Small intestine (tissue), 7 donors: ENCODE measurements at regions not wholly inside any gene's neighbourhood (a gene's known extent, or its start where the extent isn't known, plus 50 kb on each side); places are given as distances from the start of the nearest gene placed in this dataset.

Experiments used
- DNase-seq, 2 donors: peaks; one replicate each; pipeline versions ENCODE4 v3.0.0 to v3.0.0-alpha.2; 2013
- FAIRE-seq: peaks from 2 replicates; lab custom pipeline; 2012; peaks lifted over from hg19 to GRCh38; lab: Jason Lieb, UNC
- H3K27ac ChIP-seq, 3 donors: one replicate each; pipeline ENCODE4 v1.5.1; 2013; ENCODE audit warnings: low read length in 2 of 3, mild to moderate bottlenecking in 2 of 3, control low read depth in 1 of 3, inconsistent platforms in 1 of 3, low read depth in 1 of 3, moderate library complexity in 1 of 3
- H3K27me3 ChIP-seq, 3 donors: one replicate each; pipeline ENCODE4 v1.6.1; 2013; ENCODE audit warnings: low read length in 3 of 3, inconsistent platforms in 1 of 3; ENCODE audit not compliant: control insufficient read depth in 3 of 3, insufficient read depth in 3 of 3
- H3K36me3 ChIP-seq, 3 donors: one replicate each; pipeline ENCODE4 v1.6.1; 2013; ENCODE audit warnings: low read length in 3 of 3, inconsistent platforms in 1 of 3, low read depth in 1 of 3, mild to moderate bottlenecking in 1 of 3, moderate library complexity in 1 of 3; ENCODE audit not compliant: control insufficient read depth in 3 of 3, insufficient read depth in 2 of 3
- H3K4me1 ChIP-seq, 3 donors: one replicate each; pipeline ENCODE4 v1.6.1; 2013; ENCODE audit warnings: low read length in 2 of 3, inconsistent platforms in 1 of 3, low read depth in 1 of 3, mild to moderate bottlenecking in 1 of 3, moderate library complexity in 1 of 3; ENCODE audit not compliant: control insufficient read depth in 3 of 3, insufficient read depth in 2 of 3
- H3K4me3 ChIP-seq, 3 donors: one replicate each; pipeline ENCODE4 v1.5.1; 2013; ENCODE audit warnings: low read length in 3 of 3, control low read depth in 1 of 3, inconsistent platforms in 1 of 3, low read depth in 1 of 3, mild to moderate bottlenecking in 1 of 3, moderate library complexity in 1 of 3
- H3K9me3 ChIP-seq, 2 donors: one replicate each; pipeline ENCODE4 v1.6.1; 2013; ENCODE audit warnings: low read depth in 1 of 2, low read length in 1 of 2; ENCODE audit not compliant: control insufficient read depth in 2 of 2, insufficient read depth in 1 of 2
- WGBS, 3 donors: extraction: QIAGEN DNeasy Blood & Tissue Kit; methylation state at CpG; one replicate each; pipeline ENCODE4 v1.1.7; 2013; 5-methylcytosine and 5-hydroxymethylcytosine counted together
- donor health status: healthy with polysubstance abuse.
- donor health status: control.
- donor health status: control.
- donor health status: Bipolar disorder and iron deficiency.
- donor health status: healthy.

GRCh38 chr10:129258283-129258923 is 208.6 kb upstream of the MGMT start:
- H3K27ac ChIP-seq, result peak overlapping the region in 1 of 3 donors; percentile 11
- no peak for FAIRE-seq
- WGBS, 3 donors, result 62 to 69% (median 62%) methylated on average over 9 of the region's 9 CpGs

DNA sequence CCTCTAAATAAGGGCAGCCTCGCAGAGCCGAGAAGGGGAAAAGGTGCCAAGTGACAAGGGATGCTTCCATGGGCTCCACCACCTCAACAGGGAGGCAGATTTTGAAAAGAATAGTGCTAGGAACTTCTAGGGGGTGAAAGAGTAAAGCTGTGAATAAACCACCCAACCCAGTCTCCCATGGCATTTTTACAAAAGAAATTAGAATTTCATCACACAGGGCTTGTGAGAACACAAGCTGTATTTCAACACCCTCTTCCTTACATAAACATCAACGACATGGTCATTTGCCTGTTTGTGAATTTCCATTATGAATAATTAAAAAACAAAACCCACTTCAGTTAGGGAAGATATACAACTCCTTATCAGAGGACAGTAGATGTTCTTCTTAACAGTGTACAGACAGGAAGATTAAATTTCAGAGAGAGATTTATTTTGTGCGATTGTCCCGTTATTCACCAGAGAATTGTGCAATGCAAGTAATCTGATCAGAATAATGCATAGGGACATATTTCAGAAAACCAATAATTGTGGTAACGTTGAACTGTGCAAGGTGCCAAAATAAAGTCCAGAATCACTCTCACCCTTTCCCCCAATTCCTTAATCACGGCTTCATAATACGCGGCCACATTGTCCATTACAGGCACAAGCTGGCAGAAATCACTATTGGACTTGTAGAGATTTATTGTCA is 207.8 kb upstream of the MGMT start:
- DNase-seq (no peak), FAIRE-seq (no peak)
- WGBS, 3 donors, result 72 to 78% (median 77%) methylated on average over 9 of the region's 9 CpGs
- H3K4me3 ChIP-seq, result no peak overlapping the region
- peak overlapping the region in 1 of 3 donors; percentile 11 for H3K27ac ChIP-seq
- H3K9me3 ChIP-seq, result no peaks in the 10 kb centered on the region
- no peaks in the 10 kb centered on the region for H3K4me1 ChIP-seq
- no peaks in the 10 kb centered on the region for H3K27me3 ChIP-seq
- H3K36me3 ChIP-seq, result no peaks in the 10 kb centered on the region

More at GRCh38 chr10:129258283-129258923, 208.6 kb upstream of the MGMT start:
- Histone ChIP-seq H3K27me3 (no peaks in the 10 kb centered on the region), H3K4me3 (no peak overlapping the region), H3K36me3 (no peaks in the 10 kb centered on the region), H3K4me1 (no peaks in the 10 kb centered on the region), H3K9me3 (no peaks in the 10 kb centered on the region)
- DNase-seq, result no peak

GRCh38 chr10:129272176-129272575 is 194.9 kb upstream of the MGMT start:
- no peaks in the 10 kb centered on the region for H3K4me1 ChIP-seq

DNA sequence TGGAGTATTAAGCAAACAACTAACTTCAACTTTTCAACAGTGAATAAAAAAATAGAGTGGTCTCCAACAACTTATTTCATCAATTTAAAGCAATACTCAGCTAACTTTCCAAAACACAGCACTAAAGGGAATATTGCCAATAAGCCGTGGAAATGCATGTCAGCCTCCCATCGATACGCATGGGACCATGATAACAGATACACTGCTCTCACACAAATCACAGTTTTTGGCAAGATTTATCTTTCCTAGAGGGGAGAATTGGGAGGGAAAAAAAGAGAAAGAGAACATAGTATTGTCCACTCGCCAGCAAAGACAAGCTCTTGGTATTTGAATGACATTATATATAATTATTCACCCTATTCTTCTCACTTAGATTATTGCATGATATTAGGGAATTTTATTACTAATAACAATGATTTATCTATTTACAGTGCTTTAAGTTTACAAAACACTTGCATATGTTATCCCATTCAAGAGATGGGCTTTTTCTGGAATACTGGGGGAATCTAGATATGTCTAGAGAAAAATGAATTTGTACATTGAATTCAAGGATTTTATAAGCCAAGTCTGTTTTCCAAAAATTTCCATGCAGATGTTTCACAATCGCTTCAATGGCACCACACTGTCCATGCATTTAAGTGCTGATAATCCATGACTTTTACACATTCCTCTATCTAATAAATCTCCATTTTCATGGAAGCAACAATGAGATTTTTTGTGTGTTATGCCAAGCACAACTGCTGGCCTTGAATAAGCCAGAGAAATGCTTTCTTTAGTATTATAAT is 194.0 kb upstream of the MGMT start:
- H3K9me3 ChIP-seq, result no peaks in the 10 kb centered on the region
- FAIRE-seq, result no peak
- DNase-seq, result no peak
- no peaks in the 10 kb centered on the region for H3K27me3 ChIP-seq
- no peak overlapping the region for H3K27ac ChIP-seq
- H3K4me3 ChIP-seq, result no peak overlapping the region
- H3K4me1 ChIP-seq, result no peaks in the 10 kb centered on the region
- no peaks in the 10 kb centered on the region for H3K36me3 ChIP-seq
- WGBS, 3 donors, result 84 to 96% (median 91%) methylated on average over 5 of the region's 5 CpGs

More at GRCh38 chr10:129272176-129272575, 194.9 kb upstream of the MGMT start:
- Histone ChIP-seq H3K4me3 (no peak overlapping the region), H3K36me3 (no peaks in the 10 kb centered on the region), H3K27me3 (no peaks in the 10 kb centered on the region), H3K9me3 (no peaks in the 10 kb centered on the region), H3K27ac (no peak overlapping the region)
- FAIRE-seq (no peak), DNase-seq (no peak)
- WGBS, 3 donors, result 59 to 78% (median 70%) methylated on average over 8 of the region's 8 CpGs

DNA sequence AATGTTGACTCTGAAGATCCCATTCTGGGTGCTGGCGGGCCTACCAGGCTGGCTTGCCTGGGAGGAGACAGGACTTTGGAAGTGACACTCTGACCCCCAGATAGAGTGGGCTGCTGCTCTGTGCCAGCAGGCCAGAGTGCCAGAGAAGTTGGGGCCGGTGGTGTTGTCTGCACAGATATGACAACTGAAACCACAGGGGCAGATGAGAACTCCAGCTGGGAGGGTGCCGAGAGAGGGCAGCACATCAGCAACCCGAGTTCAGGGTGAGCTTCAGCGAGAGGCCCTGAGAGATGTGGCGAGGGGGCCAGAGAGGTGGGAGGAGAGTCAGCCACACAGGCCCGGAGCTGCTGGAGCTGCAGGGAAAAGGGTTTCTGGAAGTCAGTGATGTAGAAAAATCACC is 193.2 kb upstream of the MGMT start:
- no peaks in the 10 kb centered on the region for H3K27me3 ChIP-seq
- H3K9me3 ChIP-seq, result no peaks in the 10 kb centered on the region
- H3K36me3 ChIP-seq, result no peaks in the 10 kb centered on the region
- no peak overlapping the region for H3K27ac ChIP-seq
- H3K4me1 ChIP-seq, result no peaks in the 10 kb centered on the region
- no peak for FAIRE-seq
- no peak overlapping the region for H3K4me3 ChIP-seq
- 60 to 78% (median 75%) methylated on average over 7 of the region's 7 CpGs for WGBS, 3 donors
- no peak for DNase-seq

DNA sequence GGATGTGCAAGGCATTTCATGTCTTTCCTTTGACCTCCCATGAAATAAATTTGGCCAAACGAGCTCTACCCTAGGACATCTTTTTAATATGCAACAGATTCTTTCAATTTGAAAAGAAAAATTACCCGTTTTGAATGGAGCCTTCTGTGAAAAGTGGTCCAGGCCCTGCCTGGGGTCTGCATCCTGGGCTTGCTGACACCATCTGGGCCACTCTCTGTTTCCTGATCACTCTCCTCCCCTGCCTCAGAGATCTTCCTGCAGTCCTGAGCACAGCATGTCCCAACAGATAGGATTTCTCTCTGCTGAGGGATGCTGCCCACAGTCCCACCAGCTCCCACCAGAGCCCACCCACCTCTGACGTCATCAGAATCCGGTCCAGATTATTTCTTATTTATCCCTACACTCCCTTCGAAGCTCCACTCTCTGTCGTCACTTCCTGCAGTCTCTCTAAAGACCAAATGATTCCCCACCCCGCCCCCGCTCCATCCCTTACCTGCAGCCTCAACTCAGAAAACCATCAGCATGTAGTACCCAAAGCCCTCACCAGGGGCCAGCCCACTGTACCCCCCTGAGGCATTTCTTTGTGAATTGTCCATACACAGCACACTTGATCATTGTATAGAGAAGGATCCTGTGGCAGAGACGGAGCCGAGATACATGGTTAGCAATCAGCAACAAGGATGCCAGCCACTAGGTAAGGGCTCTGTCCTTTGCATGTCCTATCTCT is 192.1 kb upstream of the MGMT start:
- Histone ChIP-seq H3K36me3 (no peaks in the 10 kb centered on the region), H3K4me3 (no peak overlapping the region), H3K9me3 (no peaks in the 10 kb centered on the region), H3K4me1 (no peaks in the 10 kb centered on the region), H3K27me3 (no peaks in the 10 kb centered on the region), H3K27ac (no peak overlapping the region)
- 66 to 79% (median 74%) methylated on average over 10 of the region's 10 CpGs for WGBS, 3 donors
- DNase-seq (no peak), FAIRE-seq (no peak)

DNA sequence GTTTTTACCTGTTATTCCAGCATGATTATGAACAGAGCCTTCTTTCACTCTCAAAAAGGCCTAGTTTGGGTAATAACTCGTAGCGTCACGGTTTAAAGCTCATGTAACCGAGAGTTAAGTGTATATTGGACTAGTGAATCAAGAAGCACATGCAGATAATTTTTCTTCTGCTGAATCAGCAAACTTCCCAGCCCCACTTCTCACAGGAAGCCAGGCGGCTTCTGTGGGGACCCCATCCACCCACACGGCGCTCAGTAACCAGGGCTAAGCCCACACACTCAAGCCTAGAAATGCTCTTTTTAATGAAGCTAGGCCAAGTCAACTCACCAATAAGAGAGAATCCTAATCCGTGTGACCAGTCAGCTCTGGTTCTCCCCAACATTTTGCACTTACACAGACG is 191.2 kb upstream of the MGMT start:
- no peaks in the 10 kb centered on the region for H3K4me1 ChIP-seq
- H3K4me3 ChIP-seq, result no peak overlapping the region
- no peaks in the 10 kb centered on the region for H3K27me3 ChIP-seq
- DNase-seq (no peak), FAIRE-seq (no peak)
- H3K27ac ChIP-seq, result no peak overlapping the region
- no peaks in the 10 kb centered on the region for H3K36me3 ChIP-seq
- 73 to 85% (median 84%) methylated on average over 9 of the region's 9 CpGs for WGBS, 3 donors
- H3K9me3 ChIP-seq, result no peaks in the 10 kb centered on the region

DNA sequence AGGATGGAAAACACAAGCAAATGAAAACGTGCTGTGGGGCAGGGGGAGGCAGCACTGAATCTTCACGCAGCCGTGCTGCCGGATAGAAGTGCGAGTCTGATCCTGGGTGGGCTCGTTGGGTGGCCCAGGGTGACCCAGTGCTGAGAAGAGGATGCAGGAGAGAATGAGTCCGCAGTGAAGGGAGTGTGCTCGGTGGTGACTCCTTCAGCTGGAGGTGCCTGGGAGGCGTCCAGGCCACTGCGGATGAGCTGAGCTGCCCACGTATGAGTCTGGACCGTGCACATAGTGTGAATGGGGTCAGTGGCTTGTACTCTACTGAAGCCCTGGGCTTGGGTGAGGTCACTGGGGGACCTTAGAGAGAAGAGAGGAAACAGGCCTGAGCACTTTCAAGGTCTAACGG is 190.0 kb upstream of the MGMT start:
- Histone ChIP-seq H3K27me3 (no peaks in the 10 kb centered on the region), H3K4me3 (no peak overlapping the region), H3K36me3 (no peaks in the 10 kb centered on the region), H3K4me1 (no peaks in the 10 kb centered on the region), H3K27ac (no peak overlapping the region), H3K9me3 (no peaks in the 10 kb centered on the region)
- FAIRE-seq (no peak), DNase-seq (no peak)
- 79 to 84% (median 82%) methylated on average over 13 of the region's 13 CpGs for WGBS, 3 donors
